ENCODE measurements at regions not wholly inside any gene's neighbourhood (a gene's known extent, or its start where the extent isn't known, plus 50 kb on each side); places are given as distances from the start of the nearest gene placed in this dataset.
A peak's percentile ranks its signal among the peaks of the same experiment; 100 is the strongest.

DNA sequence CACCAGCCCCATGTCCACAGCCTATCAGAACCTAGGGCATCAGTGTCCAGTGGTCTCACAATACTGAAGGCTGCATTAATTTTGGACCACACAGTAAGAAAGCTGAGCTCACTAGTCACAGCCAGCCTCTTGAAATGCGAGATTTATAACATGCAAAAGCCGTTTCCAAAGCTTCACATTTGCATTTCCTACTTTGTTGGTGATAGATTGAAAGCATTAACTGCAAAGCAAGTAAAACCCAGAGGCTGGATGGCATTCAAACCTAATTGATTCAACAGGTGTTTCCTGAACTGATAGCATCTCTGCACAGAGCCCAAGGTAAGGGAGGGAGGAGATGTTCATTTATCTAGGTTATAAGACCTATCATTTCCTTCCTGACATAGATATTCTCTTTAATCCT, 410.1 kb downstream of the OMA1 start:
- no peak for DNase-seq (ENCODE audit: low spot score)

DNA sequence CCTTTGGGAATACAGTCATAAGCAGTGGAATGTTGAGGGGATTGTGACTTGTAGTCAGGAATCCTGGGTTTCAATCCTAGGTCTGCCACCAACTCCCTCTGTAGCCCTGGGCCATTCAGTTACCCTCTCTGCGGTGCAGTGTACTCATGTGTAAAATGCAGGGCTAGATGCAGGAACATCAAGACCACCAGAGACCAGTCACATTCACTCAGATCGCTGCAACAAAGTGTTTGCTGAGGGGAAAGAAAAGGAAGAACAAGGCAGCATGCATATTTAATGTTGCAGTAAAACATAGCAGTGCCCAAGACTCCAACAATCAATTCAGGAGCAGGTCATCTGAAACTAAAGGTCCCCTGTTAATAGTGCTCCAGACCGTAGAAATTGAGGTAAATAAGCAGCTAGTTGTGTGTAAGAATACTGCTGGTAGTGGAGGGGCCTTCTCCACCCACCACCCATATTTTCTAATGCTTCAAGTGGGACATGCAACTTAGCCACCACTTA, 410.7 kb downstream of the OMA1 start:
- no peak for DNase-seq (ENCODE audit: low spot score)

DNA sequence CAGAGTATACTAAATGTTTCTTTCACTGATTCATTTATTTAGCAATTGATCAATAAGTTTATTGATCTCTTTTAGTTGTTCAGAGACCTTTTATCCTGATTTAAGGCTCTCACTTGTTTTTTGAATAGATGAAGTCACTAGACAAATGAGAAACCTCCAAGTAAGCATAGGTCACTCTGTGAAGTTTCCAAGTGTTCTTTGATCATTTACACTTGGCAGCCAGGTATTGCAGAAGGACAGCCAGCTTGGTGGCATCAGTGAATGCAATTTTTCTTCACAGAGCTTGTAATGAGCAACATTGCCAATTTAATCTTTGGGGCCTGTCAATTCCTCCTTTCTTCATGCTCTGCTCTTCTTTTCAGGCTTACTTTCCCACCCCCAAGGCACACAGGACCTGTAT, 413.0 kb downstream of the OMA1 start:
- DNase-seq (ENCODE audit: low spot score) = no peak

DNA sequence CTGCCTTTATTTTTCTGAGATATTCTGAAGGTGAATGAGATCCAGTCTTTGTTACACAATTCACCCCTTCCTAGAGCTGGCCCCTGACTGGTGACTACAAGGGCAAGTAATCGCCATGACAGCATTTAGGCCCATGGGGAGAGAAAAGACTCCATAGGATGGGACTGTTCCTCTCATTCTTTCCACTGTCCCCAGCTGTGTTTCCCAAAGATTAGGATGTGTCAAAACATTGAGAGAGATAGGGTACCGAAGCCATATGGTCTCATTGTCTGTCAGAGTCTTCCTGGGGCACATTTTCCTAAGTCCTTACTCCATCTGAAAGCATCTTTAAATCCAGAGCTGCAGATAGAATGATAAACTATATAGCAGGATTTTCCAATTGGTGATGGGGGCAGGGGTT, 423.5 kb downstream of the OMA1 start:
- DNase-seq (ENCODE audit: low spot score) = no peak

DNA sequence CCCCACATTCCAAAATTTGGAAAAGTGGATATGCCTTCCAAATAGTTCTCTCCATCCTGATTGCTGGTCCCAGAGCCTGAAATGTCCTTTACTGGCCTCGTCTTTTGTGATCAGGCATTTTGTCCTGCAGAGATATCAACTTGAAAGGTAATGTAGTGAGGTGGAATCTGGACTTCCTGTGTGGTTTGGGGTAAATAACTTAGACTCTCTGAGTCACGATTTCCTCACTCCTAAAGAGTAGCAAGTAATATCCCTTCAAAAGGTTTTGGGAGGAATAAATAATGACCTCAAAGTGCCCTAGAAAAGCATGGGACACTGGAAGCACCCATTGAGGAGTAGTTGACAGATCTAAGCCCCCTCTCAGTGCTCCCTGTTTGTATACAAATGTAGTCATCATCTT, 426.6 kb downstream of the OMA1 start:
- DNase-seq (ENCODE audit: low spot score) = no peak

DNA sequence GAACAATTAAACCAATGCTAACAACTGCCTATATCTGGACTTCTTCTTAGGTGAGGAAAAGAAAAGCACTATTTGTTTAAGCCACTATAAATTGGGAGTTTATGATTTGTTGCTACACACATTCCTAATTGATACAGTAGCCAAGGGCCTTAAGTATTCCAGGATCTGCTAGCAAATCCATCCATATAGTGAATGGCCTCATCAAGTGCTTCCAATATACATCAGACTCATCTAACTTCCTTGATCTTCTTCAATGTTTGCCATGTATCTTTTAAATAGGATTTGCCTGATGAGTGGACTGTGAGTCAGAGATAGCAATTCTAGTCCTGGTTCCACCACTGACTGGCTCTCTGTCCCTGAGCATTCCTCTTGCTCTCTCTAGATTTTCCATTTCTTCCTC, 430.2 kb downstream of the OMA1 start:
- no peak for DNase-seq (ENCODE audit: low spot score)

DNA sequence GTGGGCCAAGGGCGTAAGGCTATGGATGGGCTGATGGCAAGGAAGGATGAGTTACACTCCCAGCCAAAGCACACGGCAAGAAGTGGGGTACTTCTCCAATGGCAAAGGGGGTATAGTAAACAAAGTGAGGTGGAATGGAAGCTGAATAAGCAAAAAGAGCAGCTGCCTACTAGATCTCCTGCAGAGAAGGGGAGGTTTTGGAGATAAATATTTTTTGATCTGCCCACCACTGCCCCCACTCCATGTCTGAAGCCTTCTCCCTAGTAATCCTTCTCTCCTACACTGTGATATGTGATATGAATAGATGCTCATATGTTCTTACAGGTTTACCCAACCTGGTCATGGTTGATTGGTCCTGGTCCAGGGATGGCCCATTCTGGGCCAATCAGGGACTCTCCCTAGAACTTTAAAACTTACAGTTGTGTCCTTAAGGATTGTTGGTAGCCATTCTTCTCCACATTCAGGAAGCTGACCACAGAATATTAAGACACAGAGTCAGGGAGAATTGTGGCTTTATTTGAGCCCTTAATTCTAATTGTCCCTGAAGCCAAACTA, 436.8 kb downstream of the OMA1 start:
- DNase-seq (ENCODE audit: low spot score) = no peak

DNA sequence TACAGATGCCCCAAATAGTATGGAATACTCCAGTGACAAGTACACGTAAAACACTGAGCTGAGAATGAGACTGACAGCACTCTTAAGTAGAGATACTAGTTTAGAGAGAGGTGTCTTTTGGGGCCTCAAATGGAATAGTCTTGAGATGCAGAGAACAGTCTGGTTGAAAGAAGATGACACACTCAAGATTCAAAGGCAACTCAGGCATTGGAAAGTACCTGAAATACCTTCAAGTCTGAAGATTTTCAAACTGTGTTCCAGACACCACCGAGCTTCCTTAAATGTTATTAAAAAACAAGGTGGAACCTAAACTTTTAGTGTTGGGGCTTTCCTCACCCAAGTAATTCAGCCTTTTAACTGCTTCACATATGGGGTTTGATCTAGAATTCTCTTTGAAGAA, 437.7 kb downstream of the OMA1 start:
- DNase-seq (ENCODE audit: low spot score) = no peak

DNA sequence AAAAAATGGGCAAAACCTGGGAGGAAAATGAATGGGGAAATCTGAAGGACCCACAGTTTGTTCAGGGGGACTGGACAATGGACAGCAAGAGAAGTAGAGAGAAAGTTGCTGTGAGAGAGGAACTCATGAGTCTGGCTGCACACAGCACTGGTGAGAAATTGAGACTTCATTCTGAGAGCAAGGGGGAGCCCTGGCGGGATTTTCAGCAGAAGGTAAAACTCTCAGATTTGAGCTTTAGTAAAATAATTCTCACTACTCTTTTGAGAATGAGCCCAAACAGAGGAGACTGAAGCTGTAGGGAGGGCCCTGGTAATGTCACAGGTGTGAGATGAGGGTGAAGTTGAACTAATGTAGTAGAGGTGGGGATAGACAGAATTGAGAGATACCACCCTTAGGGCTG, 438.6 kb downstream of the OMA1 start:
- DNase-seq (ENCODE audit: low spot score) = no peak

DNA sequence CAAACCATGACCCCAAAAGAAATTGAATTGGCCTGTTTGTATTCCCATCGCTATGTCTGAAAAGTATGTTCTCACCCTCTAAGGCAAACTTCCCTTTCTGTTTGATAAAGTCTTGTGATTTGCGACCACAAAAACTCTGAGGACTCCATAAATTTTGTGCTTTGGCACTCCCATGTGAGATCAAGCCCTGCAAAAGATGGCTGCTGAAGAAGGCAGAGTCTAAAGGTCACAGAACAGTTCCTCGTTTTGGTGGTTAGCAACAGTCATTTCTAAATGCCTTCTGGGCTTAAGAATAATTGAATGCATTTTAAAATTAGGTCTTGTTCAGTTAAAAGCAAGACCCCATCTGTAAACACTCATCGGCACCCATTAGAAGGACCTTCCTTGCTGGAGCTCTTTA, 441.6 kb downstream of the OMA1 start:
- DNase-seq (ENCODE audit: low spot score) = no peak

DNA sequence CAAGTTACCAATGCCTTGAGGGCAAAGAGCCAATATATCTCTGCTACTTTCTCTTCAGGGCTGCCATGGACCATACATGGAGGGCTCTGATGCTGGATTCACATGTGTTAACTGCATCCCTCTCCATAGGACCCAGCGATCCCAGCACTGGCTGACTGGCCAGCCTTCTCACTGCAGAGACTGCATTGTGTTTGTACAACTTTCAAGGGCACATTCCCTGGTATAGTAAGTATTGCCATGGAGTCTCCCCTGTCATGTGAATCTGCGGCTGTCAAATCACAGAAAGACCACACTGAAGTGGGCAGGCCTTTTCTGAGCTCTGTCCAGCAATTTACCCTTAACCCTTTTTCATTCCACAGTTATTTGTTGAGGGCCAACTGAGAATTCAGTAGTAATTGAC, 449.8 kb downstream of the OMA1 start:
- DNase-seq (ENCODE audit: low spot score) = no peak

DNA sequence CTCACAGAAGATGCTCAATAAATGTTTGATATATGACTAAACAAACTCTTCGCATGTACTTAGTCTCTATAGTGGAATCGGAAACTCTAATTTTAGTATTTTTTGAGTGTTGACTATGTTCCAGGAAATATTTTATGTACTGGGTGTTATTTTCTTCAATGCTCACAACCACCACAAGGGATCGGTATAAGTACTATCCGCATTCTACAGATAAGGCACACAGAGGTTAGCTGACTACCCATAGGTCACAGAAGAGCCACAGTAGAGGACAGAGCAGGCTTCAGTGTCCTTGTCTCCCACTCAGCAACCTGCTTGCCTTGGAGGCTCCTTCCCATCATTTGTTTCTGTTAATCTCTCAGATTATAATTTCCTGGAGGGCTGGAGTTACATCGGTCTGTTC, 451.3 kb downstream of the OMA1 start:
- DNase-seq (ENCODE audit: low spot score) = no peak

DNA sequence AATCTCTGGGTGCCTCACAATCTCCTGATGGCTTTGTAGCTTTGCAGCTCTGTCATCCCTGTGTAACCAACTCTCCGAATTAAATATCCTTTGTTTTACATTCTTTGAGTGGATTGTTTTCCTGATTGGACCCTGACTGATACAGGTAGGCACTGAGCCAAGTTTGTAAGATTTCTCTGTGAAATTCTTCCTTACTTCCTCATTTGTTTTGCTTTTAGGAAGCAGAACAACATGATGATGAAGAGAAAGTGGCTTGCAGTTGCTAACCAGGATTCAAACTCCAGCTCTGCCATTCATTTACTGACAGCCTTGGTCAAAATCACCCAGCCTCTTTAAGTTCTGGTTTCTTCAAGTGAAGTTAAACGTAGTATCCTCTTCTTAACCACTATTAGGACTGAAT, 452.3 kb downstream of the OMA1 start:
- no peak for DNase-seq (ENCODE audit: low spot score)

DNA sequence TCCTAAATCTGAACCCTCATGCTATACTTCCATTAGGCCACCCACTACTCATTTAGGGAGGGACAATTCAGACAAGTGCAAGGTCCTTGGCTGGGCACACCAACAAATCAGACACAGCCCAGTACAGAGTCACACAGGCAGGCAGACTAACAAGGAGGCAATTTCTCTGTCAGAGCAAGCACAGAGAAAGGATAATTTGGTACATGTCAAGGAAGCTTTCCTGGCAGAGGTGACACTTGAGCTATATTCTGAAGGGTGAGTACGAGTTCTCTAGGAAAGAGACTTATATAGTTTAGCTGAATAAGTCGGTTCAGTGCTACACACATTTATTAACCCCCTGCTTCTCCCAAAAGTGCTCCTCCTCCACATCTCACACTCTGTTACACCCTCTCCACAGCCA, 455.9 kb downstream of the OMA1 start:
- no peak for DNase-seq (ENCODE audit: low spot score)

DNA sequence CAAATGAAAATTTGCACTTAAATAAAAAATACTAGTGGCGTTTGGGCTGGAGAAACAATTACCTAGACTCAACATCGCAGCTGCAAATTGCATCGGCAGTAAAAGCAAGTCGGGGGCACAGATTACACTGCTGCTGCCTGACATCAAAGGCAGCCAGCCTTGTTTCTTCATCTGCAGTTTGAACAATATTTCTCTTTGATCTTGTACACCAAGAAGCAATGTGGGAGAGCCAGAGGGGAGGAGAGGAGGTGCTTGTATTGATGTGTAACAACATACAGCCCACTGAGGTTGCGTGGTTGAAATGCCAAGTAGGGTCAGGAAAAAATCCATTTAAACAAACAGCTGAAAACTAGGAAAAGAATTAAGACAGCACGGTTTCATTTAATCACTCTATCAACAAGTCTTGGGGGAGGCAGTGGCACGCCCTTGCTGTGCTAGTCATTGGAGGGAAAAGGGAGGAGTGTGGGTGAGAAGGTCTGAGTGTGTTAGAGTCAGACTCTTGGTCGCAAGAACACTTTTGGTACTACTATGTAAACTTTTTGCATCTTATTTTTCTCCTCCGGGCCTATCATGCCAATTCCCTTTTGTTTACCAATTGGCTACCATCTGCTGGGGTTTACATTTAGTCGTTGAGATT, 456.5 kb downstream of the OMA1 start:
- peak; percentile 14 for DNase-seq (ENCODE audit: low spot score)

DNA sequence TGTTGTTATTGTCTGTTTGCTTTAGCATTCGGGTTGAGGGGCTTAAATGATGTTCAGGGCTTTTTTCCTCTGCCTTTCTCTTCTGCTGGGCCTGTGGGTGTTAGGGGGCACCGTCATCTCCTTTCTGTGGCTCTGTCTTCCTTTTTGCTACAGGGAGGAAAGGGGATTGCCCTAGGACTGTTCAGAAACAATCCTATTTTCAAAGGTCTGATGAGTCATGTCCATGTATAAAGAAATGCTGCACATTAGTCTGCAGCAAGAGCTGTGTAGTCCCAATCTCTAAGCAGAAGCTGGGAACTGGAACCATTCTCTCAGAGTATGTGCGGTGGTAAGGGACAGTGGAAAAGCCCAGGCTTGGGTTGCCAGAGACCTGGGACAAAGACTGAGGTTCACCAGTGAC, 462.3 kb downstream of the OMA1 start:
- DNase-seq (ENCODE audit: low spot score) = no peak

DNA sequence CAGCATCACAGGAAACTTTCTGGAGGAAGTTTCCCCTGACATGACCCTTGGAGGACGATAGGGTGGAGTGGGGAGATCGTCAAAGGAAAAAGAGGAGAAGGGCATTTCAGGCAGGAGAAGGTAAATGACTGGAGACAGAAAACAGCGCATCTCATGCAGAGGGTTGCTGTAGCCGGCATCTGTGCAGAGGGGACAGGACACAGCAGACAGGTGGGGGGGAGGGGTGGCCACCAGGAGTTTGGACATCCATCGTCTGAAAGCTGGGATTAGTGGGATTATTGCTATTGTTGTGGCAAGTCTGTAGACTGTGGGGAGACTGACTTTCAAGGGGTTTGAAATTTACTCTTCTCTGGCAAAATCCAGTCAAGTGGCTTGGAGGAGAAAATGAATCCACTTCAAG, 463.9 kb downstream of the OMA1 start:
- no peak for DNase-seq (ENCODE audit: low spot score)

DNA sequence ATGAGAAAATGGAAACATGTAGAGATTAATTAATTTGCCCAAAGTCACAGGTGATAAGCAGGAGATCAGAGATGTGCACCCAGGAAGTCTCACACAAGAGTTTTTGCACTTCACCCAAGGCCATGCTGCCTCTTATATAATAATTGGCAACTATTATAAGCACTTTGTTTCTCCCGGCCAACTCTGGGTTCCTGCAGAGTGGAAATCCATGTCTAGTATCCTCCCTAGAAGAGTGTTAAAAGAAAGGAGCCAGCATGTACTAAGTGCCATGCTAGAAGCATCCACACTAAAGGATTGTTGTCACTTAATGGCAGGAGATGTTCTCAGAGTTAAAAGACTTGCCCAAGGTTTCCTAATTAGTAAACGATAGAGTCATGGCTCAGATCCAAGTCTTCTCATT, 470.3 kb downstream of the OMA1 start:
- DNase-seq (ENCODE audit: low spot score) = no peak

DNA sequence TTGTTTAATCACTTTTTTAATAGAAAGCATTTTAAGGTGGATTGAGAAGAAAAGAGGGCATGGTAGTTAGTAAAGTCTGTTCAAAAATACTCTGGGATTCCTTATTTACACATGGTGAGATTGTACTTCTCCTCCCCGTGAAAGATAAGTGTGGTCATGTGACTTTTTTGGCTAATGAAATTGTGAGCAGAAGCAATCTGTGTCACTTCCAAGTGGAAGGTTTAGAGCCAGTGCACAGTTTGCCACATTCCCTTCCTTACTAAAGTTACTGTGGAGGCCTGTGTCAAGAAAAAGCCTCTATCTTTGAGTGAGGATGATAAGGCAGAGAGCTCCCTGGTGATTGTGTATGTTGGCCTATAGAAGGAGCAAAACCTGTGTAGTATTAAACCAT, 471.3 kb downstream of the OMA1 start:
- DNase-seq (ENCODE audit: low spot score) = no peak

DNA sequence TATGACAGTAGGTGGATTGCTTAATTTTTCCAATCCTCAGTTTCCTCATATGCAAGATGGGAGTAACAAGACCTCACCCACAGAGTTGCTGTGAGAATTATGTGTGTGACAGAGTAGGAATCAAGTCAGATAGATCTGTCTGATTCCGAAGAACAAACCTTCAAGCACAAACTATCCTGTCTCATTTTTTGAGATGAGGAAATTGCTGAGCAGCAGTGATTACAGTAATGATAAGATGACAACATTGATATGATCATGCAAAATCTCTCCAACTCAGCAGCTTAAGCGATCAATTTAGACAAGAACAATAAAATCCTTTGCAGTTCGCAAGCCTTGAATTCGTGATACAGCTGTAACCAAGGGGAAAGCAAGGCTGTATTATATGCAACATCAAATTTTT, 474.1 kb downstream of the OMA1 start:
- no peak for DNase-seq (ENCODE audit: low spot score)

DNA sequence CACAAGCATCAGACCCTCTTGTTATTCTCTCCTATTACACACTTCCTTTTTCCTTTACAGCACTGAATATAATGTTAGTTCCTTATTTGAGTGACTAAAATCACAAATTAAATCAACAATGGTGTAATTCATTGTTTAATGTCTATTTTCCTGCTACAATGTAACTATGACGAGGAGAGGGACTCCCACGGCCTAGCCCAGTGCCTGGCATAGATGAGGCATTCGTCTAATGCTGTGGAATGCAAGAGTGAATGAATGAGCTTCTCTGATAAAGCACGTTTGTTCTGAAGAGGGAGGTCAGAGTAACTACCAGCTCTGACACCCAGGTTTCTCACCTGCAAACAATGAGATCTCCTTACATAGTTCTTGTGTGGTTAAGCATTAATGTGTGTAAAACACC, 479.4 kb downstream of the OMA1 start:
- DNase-seq (ENCODE audit: low spot score) = no peak

DNA sequence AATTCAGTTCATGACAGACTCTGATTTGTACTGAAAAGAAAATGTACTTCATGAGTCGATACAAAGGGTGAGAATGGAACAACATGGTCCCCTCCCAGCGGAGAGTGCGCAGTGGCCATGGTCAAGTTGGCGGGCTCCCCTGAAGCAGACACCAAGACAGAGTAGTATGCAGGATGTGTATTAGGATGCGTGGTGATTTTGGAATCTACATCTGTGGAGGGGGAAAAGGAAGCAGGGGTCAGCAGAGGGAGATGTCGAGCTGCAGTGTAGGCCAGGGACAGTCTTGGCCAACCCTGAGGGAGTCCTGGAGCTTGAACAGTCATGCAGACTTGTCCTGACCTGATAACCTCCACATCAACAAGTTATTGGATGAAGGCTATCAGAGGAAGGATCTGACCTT, 481.0 kb downstream of the OMA1 start:
- no peak for DNase-seq (ENCODE audit: low spot score)

DNA sequence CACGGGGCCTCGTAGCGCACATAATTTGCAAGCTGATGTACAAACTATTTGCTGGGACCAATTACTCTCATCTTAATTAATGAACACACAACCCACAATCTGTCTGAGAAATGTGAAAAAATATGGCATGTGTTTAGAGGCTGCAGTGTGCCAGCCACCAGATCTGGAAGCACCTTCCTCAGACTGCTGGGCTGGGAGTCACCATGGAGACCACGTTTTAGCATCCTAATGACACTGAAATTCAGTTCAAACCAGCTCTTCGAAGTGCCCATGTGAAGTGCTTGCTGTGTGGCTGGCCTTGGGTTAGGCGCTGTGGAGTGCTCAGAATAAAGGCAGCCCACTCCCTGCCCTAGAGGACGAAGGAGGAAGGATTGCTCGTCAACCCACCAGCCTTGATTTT, 482.4 kb downstream of the OMA1 start:
- no peak for DNase-seq (ENCODE audit: low spot score)

DNA sequence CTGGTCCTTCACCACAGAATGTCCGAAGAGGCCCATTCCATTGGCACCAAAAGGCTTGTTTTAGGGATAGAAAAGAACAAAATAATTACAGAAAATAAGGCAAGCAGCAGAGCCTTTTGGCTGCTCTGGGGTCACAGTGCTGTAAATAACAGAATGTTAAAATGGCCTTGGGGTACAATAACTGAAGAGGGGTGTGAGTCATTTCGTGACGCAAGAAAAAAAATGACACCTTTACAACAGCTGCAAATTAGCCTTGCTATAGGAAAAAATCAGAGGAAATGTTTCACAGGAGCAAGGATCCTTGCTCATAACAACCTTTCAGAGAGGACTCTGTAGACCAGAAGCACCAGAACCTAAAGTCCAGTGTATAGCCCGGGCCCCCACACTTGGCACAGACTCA, 483.4 kb downstream of the OMA1 start:
- DNase-seq (ENCODE audit: low spot score) = no peak

DNA sequence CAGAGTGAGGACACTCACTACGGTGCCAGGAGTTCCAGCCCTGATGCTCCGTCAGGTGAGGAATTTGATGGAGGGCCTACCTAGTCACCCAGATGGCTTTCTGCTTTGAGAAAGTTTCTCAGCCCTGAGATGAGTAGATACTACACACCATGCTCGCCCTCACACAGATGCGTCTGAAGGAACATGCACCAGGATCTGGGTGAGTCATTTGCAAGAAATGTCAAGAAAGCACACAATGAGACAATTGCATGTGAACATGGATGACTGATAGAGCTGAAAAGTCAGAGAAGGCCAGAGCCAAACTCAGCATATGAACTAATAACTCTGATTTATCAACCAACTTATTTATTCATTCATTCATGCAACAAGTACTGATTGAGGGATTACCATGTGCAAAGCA, 483.9 kb downstream of the OMA1 start:
- DNase-seq (ENCODE audit: low spot score) = no peak
